ENCODE measurements at regions not wholly inside any gene's neighbourhood (a gene's known extent, or its start where the extent isn't known, plus 50 kb on each side); places are given as distances from the start of the nearest gene placed in this dataset.
A peak's percentile ranks its signal among the peaks of the same experiment; 100 is the strongest.

GRCh38 chr5:73263001-73263710 lies 90.2 kb downstream of the TMEM174 start:
- no peak overlapping the region for H3K4me3 ChIP-seq (ENCODE audit: low read length)
- DNase-seq (ENCODE audit: low read depth) = no peak
- TF ChIP-seq CTCF (IDR thresholded peaks at IDR 0.05; ENCODE audit: insufficient read depth, low read depth, low read length, missing control alignments) = no peak

GRCh38 chr5:73256862-73257261 lies 83.9 kb downstream of the TMEM174 start:
- no peak overlapping the region for H3K4me3 ChIP-seq (ENCODE audit: low read length)
- peak; percentile 95 for DNase-seq (ENCODE audit: low read depth)
- no peak for TF ChIP-seq CTCF (IDR thresholded peaks at IDR 0.05; ENCODE audit: insufficient read depth, low read depth, low read length, missing control alignments)

- DNase-seq (ENCODE audit: low read depth) = no peak
- no peak overlapping the region for H3K4me3 ChIP-seq (ENCODE audit: low read length)
- no peak for TF ChIP-seq CTCF (IDR thresholded peaks at IDR 0.05; ENCODE audit: insufficient read depth, low read depth, low read length, missing control alignments)
Observed at GRCh38 chr5:73256462-73256861, 83.5 kb downstream of the TMEM174 start.

- no peak overlapping the region for H3K4me3 ChIP-seq (ENCODE audit: low read length)
- no peak for DNase-seq (ENCODE audit: low read depth)
- no peak for TF ChIP-seq CTCF (IDR thresholded peaks at IDR 0.05; ENCODE audit: insufficient read depth, low read depth, low read length, missing control alignments)
Observed at GRCh38 chr5:73256012-73256411, 83.0 kb downstream of the TMEM174 start.

GRCh38 chr5:73254642-73255041 lies 81.6 kb downstream of the TMEM174 start:
- DNase-seq (ENCODE audit: low read depth) = no peak
- no peak overlapping the region for H3K4me3 ChIP-seq (ENCODE audit: low read length)
- no peak for TF ChIP-seq CTCF (IDR thresholded peaks at IDR 0.05; ENCODE audit: insufficient read depth, low read depth, low read length, missing control alignments)

GRCh38 chr5:73253047-73253660 lies 80.2 kb downstream of the TMEM174 start:
- DNase-seq (ENCODE audit: low read depth) = no peak

More at GRCh38 chr5:73253047-73253660, 80.2 kb downstream of the TMEM174 start:
- TF ChIP-seq CTCF (IDR thresholded peaks at IDR 0.05; ENCODE audit: insufficient read depth, low read depth, low read length, missing control alignments) = no peak
- no peak overlapping the region for H3K4me3 ChIP-seq (ENCODE audit: low read length)
